H9 (cell line): ENCODE measurements at regions not wholly inside any gene's neighbourhood (a gene's known extent, or its start where the extent isn't known, plus 50 kb on each side); places are given as distances from the start of the nearest gene placed in this dataset.

Source experiments
- DNase-seq: peaks from one replicate; pipeline ENCODE4 v3.0.0-alpha.2; 2017
- H2AFZ ChIP-seq: one replicate; pipeline ENCODE4 v1.6.1; 2013; ENCODE audit warnings: mild to moderate bottlenecking, low read length, control low read depth, moderate library complexity
- H2AK5ac ChIP-seq: 2 replicates; pipeline ENCODE4 v1.6.1; 2013; ENCODE audit warnings: low read length, control low read depth, mixed read lengths; ENCODE audit not compliant: insufficient read length
- H2BK120ac ChIP-seq: one replicate; pipeline ENCODE4 v1.6.1; 2013; ENCODE audit warnings: low read depth, mild to moderate bottlenecking, low read length, control low read depth, inconsistent platforms; ENCODE audit not compliant: poor library complexity, severe bottlenecking
- H2BK12ac ChIP-seq: 2 replicates; pipeline ENCODE4 v1.6.1; 2013; ENCODE audit warnings: low read length, control low read depth, mixed read lengths, low read depth; ENCODE audit not compliant: insufficient read length
- H2BK15ac ChIP-seq: 2 replicates; pipeline ENCODE4 v1.6.1; 2013; ENCODE audit warnings: low read depth, low read length, control low read depth
- H2BK20ac ChIP-seq: one replicate; pipeline ENCODE4 v1.6.1; 2013; ENCODE audit warnings: low read depth, mild to moderate bottlenecking, low read length, control low read depth, inconsistent platforms; ENCODE audit not compliant: poor library complexity, severe bottlenecking
- H2BK5ac ChIP-seq: 2 replicates; pipeline ENCODE4 v1.6.1; 2013; ENCODE audit warnings: low read length, control low read depth, mixed read lengths; ENCODE audit not compliant: insufficient read length
- H3K14ac ChIP-seq: 2 replicates; pipeline ENCODE4 v1.6.1; 2013; ENCODE audit warnings: low read length, control low read depth; ENCODE audit not compliant: insufficient read depth
- H3K18ac ChIP-seq: 2 replicates; pipeline ENCODE4 v1.6.1; 2013; ENCODE audit warnings: low read depth, mild to moderate bottlenecking, mixed read lengths, low read length, control low read depth; ENCODE audit not compliant: insufficient read length
- H3K23ac ChIP-seq: 2 replicates; pipeline ENCODE4 v1.6.1; 2013; ENCODE audit warnings: low read length, control low read depth, mixed read lengths, low read depth; ENCODE audit not compliant: insufficient read length
- H3K23me2 ChIP-seq: 2 replicates; pipeline ENCODE4 v1.6.1; 2013; ENCODE audit warnings: low read depth, mild to moderate bottlenecking, mixed read lengths, low read length, control low read depth; ENCODE audit not compliant: insufficient read length, poor library complexity, severe bottlenecking
- H3K27ac ChIP-seq: 2 replicates; pipeline ENCODE4 v1.5.1; 2013; ENCODE audit warnings: low read length, control low read depth, mixed read lengths, low read depth; ENCODE audit not compliant: insufficient read length
- H3K27me3 ChIP-seq: 2 replicates; pipeline ENCODE4 v1.6.1; 2013; ENCODE audit warnings: low read length, control low read depth, inconsistent platforms; ENCODE audit not compliant: insufficient read depth
- H3K4ac ChIP-seq: 2 replicates; pipeline ENCODE4 v1.6.1; 2013; ENCODE audit warnings: low read depth, mild to moderate bottlenecking, control low read depth, inconsistent platforms, low read length, moderate library complexity
- H3K4me1 ChIP-seq: 2 replicates; pipeline ENCODE4 v1.6.1; 2013; ENCODE audit warnings: low read length, control low read depth, inconsistent platforms; ENCODE audit not compliant: insufficient read depth
- H3K4me2 ChIP-seq: 2 replicates; pipeline ENCODE4 v1.6.1; 2013; ENCODE audit warnings: low read length, control low read depth, mixed read lengths; ENCODE audit not compliant: insufficient read length, insufficient read depth
- H3K56ac ChIP-seq: 2 replicates; pipeline ENCODE4 v1.6.1; 2013; ENCODE audit warnings: low read depth, mild to moderate bottlenecking, mixed read lengths, low read length, control low read depth; ENCODE audit not compliant: insufficient read length
- H3K79me1 ChIP-seq: 2 replicates; pipeline ENCODE4 v1.6.1; 2013; ENCODE audit warnings: low read depth, mild to moderate bottlenecking, moderate library complexity, low read length, control low read depth, inconsistent platforms; ENCODE audit not compliant: insufficient read depth, poor library complexity, severe bottlenecking
- H3K79me2 ChIP-seq: 2 replicates; pipeline ENCODE4 v1.6.1; 2013; ENCODE audit warnings: low read length, control low read depth, inconsistent platforms; ENCODE audit not compliant: insufficient read depth
- H3K9ac ChIP-seq: 2 replicates; pipeline ENCODE4 v1.6.1; 2013; ENCODE audit warnings: low read length, control low read depth, mixed read lengths; ENCODE audit not compliant: insufficient read length; ENCODE audit errors: extremely low read depth
- H3K9me3 ChIP-seq: one replicate; pipeline ENCODE4 v1.6.1; 2013; ENCODE audit warnings: low read depth, low read length, inconsistent platforms; ENCODE audit not compliant: control insufficient read depth
- H3T11ph ChIP-seq: one replicate; pipeline ENCODE4 v1.6.1; 2013; ENCODE audit warnings: mild to moderate bottlenecking, low read length, control low read depth, inconsistent platforms
- H4K20me1 ChIP-seq: one replicate; pipeline ENCODE4 v1.6.1; 2013; ENCODE audit not compliant: control insufficient read depth, insufficient read length, insufficient read depth
- H4K5ac ChIP-seq: 2 replicates; pipeline ENCODE4 v1.6.1; 2013; ENCODE audit warnings: low read depth, mild to moderate bottlenecking, mixed read lengths, low read length, control low read depth; ENCODE audit not compliant: insufficient read length
- H4K8ac ChIP-seq: replicated peaks from 2 replicates; pipeline ENCODE4 v1.6.1; 2013; ENCODE audit warnings: low read length, control low read depth, mixed read lengths, low read depth; ENCODE audit not compliant: insufficient read length
- H4K91ac ChIP-seq: 2 replicates; pipeline ENCODE4 v1.6.1; 2013; ENCODE audit warnings: low read depth, mild to moderate bottlenecking, moderate library complexity, mixed read lengths, low read length, control low read depth; ENCODE audit not compliant: insufficient read length
- H3K27ac Mint-ChIP-seq, 3 experiments: 2 replicates in 2 of 3; 3 replicates in 1 of 3; pipeline ENCODE4 v1.8.0; 2020 to 2021; ENCODE audit warnings: mixed read lengths in 3 of 3, mild to moderate bottlenecking in 1 of 3, moderate library complexity in 1 of 3
- H3K27me3 Mint-ChIP-seq: 2 replicates; pipeline ENCODE4 v1.8.0; 2021; ENCODE audit warnings: low read depth, mild to moderate bottlenecking, moderate library complexity, mixed read lengths
- H3K36me3 Mint-ChIP-seq, 3 experiments: 2 replicates in 2 of 3; 3 replicates in 1 of 3; pipeline ENCODE4 v1.8.0; 2020 to 2021; ENCODE audit warnings: low read depth in 3 of 3, mixed read lengths in 3 of 3; ENCODE audit not compliant: insufficient read depth in 1 of 3
- H3K4me1 Mint-ChIP-seq, 2 experiments: 2 replicates each; pipeline ENCODE4 v1.8.0; 2020; ENCODE audit warnings: mixed read lengths in 2 of 2
- H3K4me3 Mint-ChIP-seq, 2 experiments: 2 replicates in 1 of 2; 3 replicates in 1 of 2; pipeline ENCODE4 v1.8.0; 2020 to 2021; ENCODE audit warnings: mild to moderate bottlenecking in 2 of 2, mixed read lengths in 2 of 2, moderate library complexity in 1 of 2
- H3K9me3 Mint-ChIP-seq, 2 experiments: 2 replicates in 1 of 2; 3 replicates in 1 of 2; pipeline ENCODE4 v1.8.0; 2020; ENCODE audit warnings: mild to moderate bottlenecking in 2 of 2, mixed read lengths in 2 of 2, moderate library complexity in 1 of 2
- CTCF ChIP-seq: fragments of 200-600 bp; sonication (generic); conservative IDR thresholded peaks from 3 replicates; pipeline ENCODE4 v1.8.0; 2021; ENCODE audit warnings: antibody characterized with exemption, mild to moderate bottlenecking
- WGBS: extraction: QIAGEN DNeasy Blood & Tissue Kit; methylation state at CpG from one replicate; pipeline ENCODE4 v1.1.7; 2013; ENCODE audit warnings: missing lambda C conversion rate, low lambda C conversion rate, mixed read lengths; ENCODE audit not compliant: insufficient read length; ENCODE audit errors: extremely low coverage; 5-methylcytosine and 5-hydroxymethylcytosine counted together

GRCh38 chr4:148978301-148978700 lies 536.1 kb upstream of the NR3C2 start:
- Histone ChIP-seq H3K27ac (no peak overlapping the region), H2BK15ac (no peak overlapping the region), H2BK20ac (no peak overlapping the region), H2BK12ac (no peak overlapping the region), H4K5ac (no peak overlapping the region), H4K91ac (no peak overlapping the region), H3K23me2 (no peaks in the 10 kb centered on the region), H3K9ac (no peak overlapping the region), H3K4me1 (no peaks in the 10 kb centered on the region), H3K9me3 (no peaks in the 10 kb centered on the region), H3K79me2 (no peaks in the 10 kb centered on the region), H3K4me2 (no peak overlapping the region), H4K8ac (no peak overlapping the region), H3K27me3 (no peaks in the 10 kb centered on the region), H3K18ac (no peak overlapping the region), H4K20me1 (no peaks in the 10 kb centered on the region), H2AK5ac (no peak overlapping the region), H3K14ac (no peak overlapping the region), H3K4ac (no peak overlapping the region), H2BK5ac (no peak overlapping the region), H2BK120ac (no peak overlapping the region), H3K56ac (no peak overlapping the region), H2AFZ (no peak overlapping the region), H3K23ac (no peak overlapping the region), H3T11ph (no peak overlapping the region), H3K79me1 (no peaks in the 10 kb centered on the region)
- TF ChIP-seq CTCF: no peak
- no CpG with 5 or more reads among the region's 3 CpGs for WGBS
- no peaks in the 10 kb centered on the region for H3K27me3 Mint-ChIP-seq
- DNase-seq: no peak
- H3K4me1 Mint-ChIP-seq: peaks cover 5% of the 10 kb centered on the region in 2 experiments; a peak in 2 of 4 replicates
- no peak overlapping the region for H3K4me3 Mint-ChIP-seq
- no peaks in the 10 kb centered on the region; a peak in 1 of 5 replicates for H3K9me3 Mint-ChIP-seq
- no peaks in the 10 kb centered on the region; a peak in 1 of 7 replicates for H3K36me3 Mint-ChIP-seq
- no peak overlapping the region for H3K27ac Mint-ChIP-seq
